ENCODE measurements at regions not wholly inside any gene's neighbourhood (a gene's known extent, or its start where the extent isn't known, plus 50 kb on each side); places are given as distances from the start of the nearest gene placed in this dataset.

GRCh38 chr4:130309221-130309620 is 1213.3 kb downstream of the C4orf33 start:
- TF ChIP-seq CTCF (IDR thresholded peaks at IDR 0.05; ENCODE audit: low read length, missing control alignments), result no peak
- no peak for DNase-seq (ENCODE audit: low read depth)

DNA sequence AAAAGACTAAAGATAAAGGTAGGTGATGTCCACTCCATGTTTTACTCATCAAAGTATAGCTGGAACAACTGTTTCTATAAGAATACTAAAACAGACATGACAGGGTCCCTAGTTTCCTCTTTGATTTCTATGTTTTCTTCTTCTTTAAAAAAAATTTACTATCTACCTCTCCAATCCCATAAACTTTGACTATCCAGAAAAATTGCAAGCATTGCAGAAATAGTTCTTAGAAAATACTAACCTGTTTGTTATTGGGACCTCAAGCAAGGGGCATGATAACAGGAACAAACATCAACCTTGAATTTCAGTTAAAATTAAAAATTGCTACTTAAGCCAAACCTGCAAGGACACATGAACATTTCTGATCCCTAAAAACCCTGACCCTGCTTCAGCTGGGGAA is 1226.5 kb downstream of the C4orf33 start:
- H3K4me3 ChIP-seq (replicated peaks; ENCODE audit: low read depth, low read length), result no peak overlapping the region
- no peak for DNase-seq (ENCODE audit: low read depth)
- no peak for TF ChIP-seq CTCF (IDR thresholded peaks at IDR 0.05; ENCODE audit: low read length, missing control alignments)

More at GRCh38 chr4:130309221-130309620, 1213.3 kb downstream of the C4orf33 start:
- no peak overlapping the region for H3K4me3 ChIP-seq (replicated peaks; ENCODE audit: low read depth, low read length)

DNA sequence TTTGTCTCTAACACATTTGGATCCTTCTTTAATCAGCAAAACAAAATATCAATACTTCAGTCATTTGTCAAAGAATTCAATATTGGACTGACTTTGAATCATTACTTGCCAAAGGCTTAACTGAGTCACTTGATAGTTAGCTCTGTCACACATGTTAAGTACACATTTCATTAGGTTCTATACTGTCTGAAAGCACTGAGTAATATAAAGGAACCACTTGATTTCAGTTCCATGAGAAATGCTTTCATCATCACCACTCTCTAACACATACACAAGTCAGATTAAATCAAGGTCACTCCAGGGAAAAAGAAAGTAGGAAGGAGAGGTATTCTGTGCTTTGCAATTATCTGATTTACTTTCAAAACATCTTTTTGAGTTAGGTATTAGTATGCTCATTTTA is 1233.1 kb downstream of the C4orf33 start:
- H3K4me3 ChIP-seq (replicated peaks; ENCODE audit: low read depth, low read length), result no peak overlapping the region
- DNase-seq (ENCODE audit: low read depth), result no peak
- no peak for TF ChIP-seq CTCF (IDR thresholded peaks at IDR 0.05; ENCODE audit: low read length, missing control alignments)

DNA sequence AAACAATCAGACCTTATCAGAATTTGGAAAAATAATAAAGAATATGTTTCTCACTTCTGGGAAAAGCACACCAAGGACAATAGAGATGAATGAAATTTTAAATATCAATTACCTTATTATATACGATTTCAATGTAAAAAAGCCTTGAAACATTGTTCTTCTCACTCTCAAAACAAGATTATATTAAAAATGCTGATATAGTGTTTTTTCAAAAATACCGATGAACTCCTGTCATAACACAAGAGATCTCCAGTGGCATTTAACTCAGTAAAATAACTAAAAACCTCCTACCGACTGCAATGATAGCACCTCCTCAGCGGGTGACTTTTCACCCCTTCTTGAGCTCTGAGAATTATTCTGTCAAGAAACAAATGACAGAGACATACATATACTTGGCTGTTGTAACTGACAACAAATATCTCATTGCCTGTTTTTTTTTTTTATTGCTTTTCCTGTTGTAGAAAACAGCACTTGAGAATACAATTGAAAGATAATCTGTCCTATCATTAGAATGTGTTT is 1237.3 kb downstream of the C4orf33 start:
- no peak for DNase-seq (ENCODE audit: low read depth)
- no peak for TF ChIP-seq CTCF (IDR thresholded peaks at IDR 0.05; ENCODE audit: low read length, missing control alignments)
- no peak overlapping the region for H3K4me3 ChIP-seq (replicated peaks; ENCODE audit: low read depth, low read length)

- no peak for TF ChIP-seq CTCF (IDR thresholded peaks at IDR 0.05; ENCODE audit: low read length, missing control alignments)
- no peak for DNase-seq (ENCODE audit: low read depth)
- no peak overlapping the region for H3K4me3 ChIP-seq (replicated peaks; ENCODE audit: low read depth, low read length)
These were observed 1239.7 kb downstream of the C4orf33 start for GRCh38 chr4:130335417-130336194.

DNA sequence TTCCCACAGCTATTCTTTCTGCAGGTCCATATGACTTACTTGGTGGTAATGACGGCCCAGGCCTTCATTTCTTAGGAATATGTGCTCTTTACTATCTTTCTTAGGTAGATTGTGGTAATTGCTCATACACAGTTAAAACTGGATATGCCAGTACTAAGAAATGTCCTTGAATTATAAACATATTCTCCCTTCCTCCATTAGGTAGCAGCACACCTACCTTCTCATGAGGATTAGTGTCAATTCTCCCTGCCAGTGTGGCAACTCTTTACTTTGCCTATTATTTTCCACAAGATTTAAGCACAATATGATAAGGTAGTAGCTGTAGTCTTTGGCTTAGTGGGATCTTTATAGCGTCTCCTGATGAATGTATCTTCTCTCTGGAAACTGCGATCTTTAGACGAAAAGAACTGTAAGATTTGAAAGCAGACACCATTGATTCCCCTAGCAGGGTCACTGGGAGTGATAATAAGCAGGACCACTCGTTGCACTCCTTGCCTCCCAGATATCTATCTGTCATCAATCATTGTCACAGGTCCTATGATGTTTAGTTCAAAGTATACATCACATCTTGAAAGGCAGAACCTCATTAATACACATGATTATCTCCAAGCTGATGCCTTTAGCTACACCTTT is 1240.7 kb downstream of the C4orf33 start:
- H3K4me3 ChIP-seq (replicated peaks; ENCODE audit: low read depth, low read length), result no peak overlapping the region

More for the DNA sequence above, 1240.7 kb downstream of the C4orf33 start:
- DNase-seq (ENCODE audit: low read depth), result peak; percentile 41
- TF ChIP-seq CTCF (IDR thresholded peaks at IDR 0.05; ENCODE audit: low read length, missing control alignments), result peak; percentile 54
